CD8-positive, alpha-beta memory T cell (primary cell): ENCODE measurements at regions not wholly inside any gene's neighbourhood (a gene's known extent, or its start where the extent isn't known, plus 50 kb on each side); places are given as distances from the start of the nearest gene placed in this dataset.
A peak's percentile ranks its signal among the peaks of the same experiment; 100 is the strongest.

Experiments
- CTCF ChIA-PET: fragments of 350-600 bp; sonication (Branson Sonifier 250); formaldehyde crosslinking; loops from one replicate; lab custom pipeline; 2021; ENCODE audit warnings: antibody characterized with exemption; lab: Charles Lee
- POLR2A ChIA-PET: fragments of 350-600 bp; sonication (Branson Sonifier 250); formaldehyde crosslinking; loops from one replicate; lab custom pipeline; 2021; ENCODE audit warnings: antibody characterized with exemption; lab: Charles Lee
- DNase-seq, 5 donors: peaks; one replicate each; pipeline versions ENCODE4 v3.0.0 to v3.0.0-alpha.2; 2020 to 2022; ENCODE audit warnings: mixed read lengths in 1 of 5
- H3K27ac ChIP-seq: one replicate; pipeline ENCODE4 v1.7.0; 2013; ENCODE audit warnings: low read depth, mild to moderate bottlenecking, low read length, moderate library complexity
- H3K27me3 ChIP-seq: 2 replicates; pipeline ENCODE4 v1.7.0; 2013; ENCODE audit warnings: low read length, mild to moderate bottlenecking; ENCODE audit not compliant: insufficient read depth, poor library complexity, severe bottlenecking
- H3K36me3 ChIP-seq: 2 replicates; pipeline ENCODE4 v1.7.0; 2013; ENCODE audit warnings: mild to moderate bottlenecking, low read length, moderate library complexity; ENCODE audit not compliant: insufficient read depth
- H3K4me1 ChIP-seq: 2 replicates; pipeline ENCODE4 v1.7.0; 2013; ENCODE audit warnings: mild to moderate bottlenecking, low read length, moderate library complexity; ENCODE audit not compliant: insufficient read depth
- H3K4me3 ChIP-seq: 2 replicates; pipeline ENCODE4 v1.7.0; 2013; ENCODE audit warnings: mild to moderate bottlenecking, low read length
- H3K9me3 ChIP-seq: 2 replicates; pipeline ENCODE4 v1.7.0; 2013; ENCODE audit warnings: mild to moderate bottlenecking, low read length
- H3K27ac Mint-ChIP-seq, 8 donors: one replicate each; pipeline ENCODE4 v1.8.0; 2020 to 2021; ENCODE audit warnings: mixed read lengths in 8 of 8, mild to moderate bottlenecking in 6 of 8, inconsistent platforms in 3 of 8, moderate library complexity in 3 of 8
- H3K27me3 Mint-ChIP-seq, 2 donors: one replicate each; pipeline ENCODE4 v1.8.0; 2020 to 2021; ENCODE audit warnings: mixed read lengths in 2 of 2, mild to moderate bottlenecking in 1 of 2, moderate library complexity in 1 of 2
- H3K36me3 Mint-ChIP-seq, 3 donors: one replicate each; pipeline ENCODE4 v1.8.0; 2020 to 2021; ENCODE audit warnings: mixed read lengths in 3 of 3, inconsistent platforms in 1 of 3, mild to moderate bottlenecking in 1 of 3
- H3K4me1 Mint-ChIP-seq, 3 donors: one replicate each; pipeline ENCODE4 v1.8.0; 2020 to 2021; ENCODE audit warnings: mixed read lengths in 3 of 3, inconsistent platforms in 1 of 3, mild to moderate bottlenecking in 1 of 3
- H3K4me3 Mint-ChIP-seq, 7 donors: one replicate each; pipeline ENCODE4 v1.8.0; 2020 to 2021; ENCODE audit warnings: mixed read lengths in 7 of 7, mild to moderate bottlenecking in 6 of 7, moderate library complexity in 4 of 7, inconsistent platforms in 2 of 7
- H3K9me3 Mint-ChIP-seq, 5 donors: one replicate each; pipeline ENCODE4 v1.8.0; 2020 to 2022; ENCODE audit warnings: mixed read lengths in 5 of 5, mild to moderate bottlenecking in 3 of 5, moderate library complexity in 2 of 5, inconsistent platforms in 1 of 5

GRCh38 chr17:51391982-51392654 lies 131.8 kb downstream of the UTP18 start:
- peaks cover 12 to 60% of the 10 kb centered on the region in 2 donors for H3K27me3 Mint-ChIP-seq
- DNase-seq: no peak
- no peaks in the 10 kb centered on the region for H3K36me3 Mint-ChIP-seq
- H3K9me3 Mint-ChIP-seq: no peaks in the 10 kb centered on the region
- H3K4me1 Mint-ChIP-seq: no peaks in the 10 kb centered on the region
- Histone ChIP-seq H3K4me1 (no peaks in the 10 kb centered on the region), H3K27me3 (no peaks in the 10 kb centered on the region), H3K4me3 (no peak overlapping the region), H3K9me3 (no peaks in the 10 kb centered on the region), H3K27ac (no peak overlapping the region), H3K36me3 (no peaks in the 10 kb centered on the region)
- ChIA-PET CTCF (interaction anchor here (1.5 kb wide), 1 partner anchor 70 kb away, joined by 3 read pairs; no protein-coding TSS in a partner anchor), POLR2A (no interaction called here)
- H3K27ac Mint-ChIP-seq: peak overlapping the region in 1 of 8 donors; percentile 58
- H3K4me3 Mint-ChIP-seq: no peak overlapping the region

DNA sequence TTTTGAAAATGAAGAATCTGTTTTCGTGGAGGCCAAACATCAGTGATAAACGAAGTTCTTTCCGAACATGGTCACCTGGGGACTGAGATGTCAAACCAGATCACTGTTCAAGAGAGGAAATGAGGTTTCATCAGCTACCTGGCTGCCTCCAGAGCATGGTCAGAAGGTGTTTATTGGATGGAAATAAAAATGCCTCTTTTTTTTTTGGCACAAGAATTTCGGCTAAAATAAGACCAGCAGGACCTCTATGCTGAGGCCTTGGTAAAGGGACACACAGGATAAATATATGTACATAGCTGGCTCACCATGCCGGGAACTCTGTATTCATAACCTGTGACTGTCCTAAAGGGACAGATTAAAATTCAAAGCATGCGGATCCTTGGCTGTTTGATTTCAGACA lies 135.3 kb downstream of the UTP18 start:
- Histone ChIP-seq H3K27ac (no peak overlapping the region), H3K27me3 (no peaks in the 10 kb centered on the region), H3K4me3 (no peak overlapping the region), H3K4me1 (no peaks in the 10 kb centered on the region), H3K9me3 (no peaks in the 10 kb centered on the region), H3K36me3 (no peaks in the 10 kb centered on the region)
- H3K36me3 Mint-ChIP-seq: peaks cover 0 to 3% (median 0%) of the 10 kb centered on the region in 3 donors
- POLR2A ChIA-PET: no interaction called here
- no peak overlapping the region for H3K4me3 Mint-ChIP-seq
- CTCF ChIA-PET: no interaction called here
- H3K4me1 Mint-ChIP-seq: no peaks in the 10 kb centered on the region
- H3K27ac Mint-ChIP-seq: no peak overlapping the region
- peaks cover 6 to 31% of the 10 kb centered on the region in 2 donors for H3K27me3 Mint-ChIP-seq
- no peak for DNase-seq
- H3K9me3 Mint-ChIP-seq: no peaks in the 10 kb centered on the region

DNA sequence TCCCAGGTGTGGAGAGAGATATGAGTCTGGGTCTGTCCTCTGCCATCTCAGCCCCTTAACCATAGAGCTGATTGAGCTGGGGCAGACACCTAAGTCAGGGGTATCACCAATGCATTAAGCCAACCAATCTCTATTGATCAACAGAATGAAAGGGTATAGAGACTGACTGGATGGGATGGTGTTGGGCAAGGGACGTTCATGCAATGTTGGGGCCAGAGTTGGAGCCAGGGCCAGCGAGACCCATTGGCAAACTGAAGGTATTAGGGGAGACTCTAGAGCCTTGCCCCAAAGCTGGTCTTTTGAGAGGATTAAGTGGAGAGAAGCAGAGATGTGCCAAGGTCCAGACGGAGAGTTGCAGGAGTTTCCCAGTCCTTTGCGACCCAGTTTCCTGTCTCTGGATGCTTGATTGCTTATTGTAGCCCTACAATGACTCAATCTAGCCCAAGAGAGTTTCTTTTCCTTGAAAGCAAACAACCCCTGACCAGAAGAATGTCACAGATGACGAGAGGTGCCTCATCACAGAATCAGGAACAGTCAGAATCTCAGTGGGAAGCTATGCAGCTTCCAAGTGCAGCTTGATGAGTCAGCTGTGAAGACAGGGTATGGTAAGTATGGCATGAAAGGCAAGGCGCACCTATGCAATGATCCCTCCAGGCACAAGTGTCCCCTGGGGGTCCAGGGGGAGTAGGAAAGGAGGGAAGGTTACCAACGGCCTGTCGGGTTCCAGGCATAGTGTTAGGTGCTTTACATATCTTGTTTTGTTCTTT lies 137.2 kb downstream of the UTP18 start:
- no peak overlapping the region for H3K27ac Mint-ChIP-seq
- H3K4me3 ChIP-seq: no peak overlapping the region
- CTCF ChIA-PET: no interaction called here
- no peak for DNase-seq
- H3K4me1 ChIP-seq: no peaks in the 10 kb centered on the region
- no peaks in the 10 kb centered on the region for H3K36me3 ChIP-seq
- H3K9me3 Mint-ChIP-seq: no peaks in the 10 kb centered on the region
- peaks cover 10 to 24% of the 10 kb centered on the region in 2 donors for H3K27me3 Mint-ChIP-seq
- POLR2A ChIA-PET: no interaction called here
- H3K36me3 Mint-ChIP-seq: peaks cover 0 to 3% (median 0%) of the 10 kb centered on the region in 3 donors
- H3K4me1 Mint-ChIP-seq: no peaks in the 10 kb centered on the region
- H3K27me3 ChIP-seq: no peaks in the 10 kb centered on the region
- H3K9me3 ChIP-seq: no peaks in the 10 kb centered on the region
- no peak overlapping the region for H3K4me3 Mint-ChIP-seq
- no peak overlapping the region for H3K27ac ChIP-seq

GRCh38 chr17:51398128-51398525 lies 137.8 kb downstream of the UTP18 start:
- Histone ChIP-seq H3K27me3 (no peaks in the 10 kb centered on the region), H3K27ac (no peak overlapping the region), H3K4me3 (no peak overlapping the region), H3K36me3 (no peaks in the 10 kb centered on the region), H3K9me3 (no peaks in the 10 kb centered on the region), H3K4me1 (no peaks in the 10 kb centered on the region)
- Mint-ChIP-seq H3K27ac (no peak overlapping the region), H3K27me3 (peaks cover 10 to 19% of the 10 kb centered on the region in 2 donors), H3K9me3 (no peaks in the 10 kb centered on the region), H3K4me1 (no peaks in the 10 kb centered on the region), H3K4me3 (no peak overlapping the region), H3K36me3 (peaks cover 0 to 3% (median 0%) of the 10 kb centered on the region in 3 donors)
- POLR2A ChIA-PET: no interaction called here
- DNase-seq: no peak
- CTCF ChIA-PET: no interaction called here

DNA sequence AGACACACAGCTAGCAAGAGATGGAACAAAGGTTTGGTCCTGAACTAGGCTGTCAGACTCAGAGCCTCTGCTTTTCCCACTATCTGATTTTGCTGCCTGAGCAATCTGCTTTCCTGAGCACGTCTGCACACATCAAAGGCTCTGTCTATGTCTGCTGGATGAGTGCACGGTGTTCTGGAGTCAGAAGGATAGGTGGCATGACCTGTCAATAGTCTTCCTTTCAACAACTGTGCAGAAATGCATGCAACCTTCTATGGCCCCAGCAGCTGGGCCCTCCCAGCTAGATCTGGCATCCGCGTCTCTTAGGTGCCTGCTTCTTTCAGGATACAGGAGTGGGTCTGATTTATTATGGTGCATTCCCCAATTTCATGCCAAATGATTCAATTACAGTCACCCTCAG lies 138.3 kb downstream of the UTP18 start:
- Mint-ChIP-seq H3K36me3 (peaks cover 0 to 3% (median 0%) of the 10 kb centered on the region in 3 donors), H3K4me1 (no peaks in the 10 kb centered on the region), H3K9me3 (no peaks in the 10 kb centered on the region), H3K4me3 (no peak overlapping the region), H3K27me3 (peaks cover 9 to 16% of the 10 kb centered on the region in 2 donors), H3K27ac (no peak overlapping the region)
- no peaks in the 10 kb centered on the region for H3K4me1 ChIP-seq
- no peak overlapping the region for H3K27ac ChIP-seq
- no peaks in the 10 kb centered on the region for H3K27me3 ChIP-seq
- H3K36me3 ChIP-seq: no peaks in the 10 kb centered on the region
- ChIA-PET CTCF (no interaction called here), POLR2A (no interaction called here)
- H3K4me3 ChIP-seq: no peak overlapping the region
- H3K9me3 ChIP-seq: no peaks in the 10 kb centered on the region
- DNase-seq: no peak

GRCh38 chr17:51401279-51401678 lies 140.9 kb downstream of the UTP18 start:
- POLR2A ChIA-PET: no interaction called here
- H3K27ac ChIP-seq: no peak overlapping the region
- Mint-ChIP-seq H3K9me3 (no peaks in the 10 kb centered on the region), H3K36me3 (peaks cover 0 to 3% (median 0%) of the 10 kb centered on the region in 3 donors), H3K4me3 (no peak overlapping the region), H3K4me1 (no peaks in the 10 kb centered on the region), H3K27me3 (peaks cover 13 to 15% of the 10 kb centered on the region in 2 donors), H3K27ac (no peak overlapping the region)
- no peaks in the 10 kb centered on the region for H3K4me1 ChIP-seq
- CTCF ChIA-PET: no interaction called here
- H3K27me3 ChIP-seq: no peaks in the 10 kb centered on the region
- no peak overlapping the region for H3K4me3 ChIP-seq
- H3K36me3 ChIP-seq: no peaks in the 10 kb centered on the region
- DNase-seq: no peak
- no peaks in the 10 kb centered on the region for H3K9me3 ChIP-seq

DNA sequence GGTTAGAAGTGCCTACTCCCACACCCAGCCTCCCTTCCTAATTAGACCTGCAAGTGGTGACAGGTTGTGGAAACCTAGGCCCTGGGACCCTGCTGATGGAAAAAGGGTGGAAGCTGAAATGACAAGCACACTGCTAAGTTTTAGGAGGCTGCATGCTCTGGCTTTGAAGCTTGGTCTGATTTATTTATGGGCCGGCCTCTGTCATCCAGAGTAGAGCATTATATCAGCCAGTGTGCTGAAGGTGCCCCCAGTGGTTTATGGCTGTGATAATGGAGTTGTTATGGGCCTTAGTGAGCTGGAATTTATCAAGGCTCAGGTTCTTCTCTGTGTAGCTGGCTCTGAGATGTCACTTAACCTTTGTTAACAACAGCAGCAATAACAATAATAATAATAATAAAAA lies 142.6 kb downstream of the UTP18 start:
- Mint-ChIP-seq H3K4me3 (no peak overlapping the region), H3K36me3 (peaks cover 0 to 4% (median 0%) of the 10 kb centered on the region in 3 donors), H3K27me3 (peaks cover 12 to 16% of the 10 kb centered on the region in 2 donors), H3K4me1 (no peaks in the 10 kb centered on the region), H3K9me3 (no peaks in the 10 kb centered on the region), H3K27ac (no peak overlapping the region)
- no peak for DNase-seq
- Histone ChIP-seq H3K9me3 (no peaks in the 10 kb centered on the region), H3K27ac (no peak overlapping the region), H3K27me3 (no peaks in the 10 kb centered on the region), H3K4me1 (no peaks in the 10 kb centered on the region), H3K4me3 (no peak overlapping the region), H3K36me3 (no peaks in the 10 kb centered on the region)
- CTCF ChIA-PET: no interaction called here
- POLR2A ChIA-PET: no interaction called here

- DNase-seq: no peak
- Mint-ChIP-seq H3K27me3 (peaks cover 22 to 25% of the 10 kb centered on the region in 2 donors), H3K9me3 (no peaks in the 10 kb centered on the region), H3K36me3 (peaks cover 0 to 4% (median 0%) of the 10 kb centered on the region in 3 donors), H3K4me1 (no peaks in the 10 kb centered on the region), H3K27ac (no peak overlapping the region), H3K4me3 (no peak overlapping the region)
- no peaks in the 10 kb centered on the region for H3K36me3 ChIP-seq
- H3K27ac ChIP-seq: no peak overlapping the region
- H3K27me3 ChIP-seq: no peaks in the 10 kb centered on the region
- no peak overlapping the region for H3K4me3 ChIP-seq
- ChIA-PET POLR2A (no interaction called here), CTCF (no interaction called here)
- no peaks in the 10 kb centered on the region for H3K4me1 ChIP-seq
- no peaks in the 10 kb centered on the region for H3K9me3 ChIP-seq
Measured at GRCh38 chr17:51407576-51407975, 147.2 kb downstream of the UTP18 start.
